ENCODE measurements at regions not wholly inside any gene's neighbourhood (a gene's known extent, or its start where the extent isn't known, plus 50 kb on each side); places are given as distances from the start of the nearest gene placed in this dataset.

GRCh38 chr6:145261758-145262157 is 473.6 kb downstream of the EPM2A start:
- H3K4me3 ChIP-seq (ENCODE audit: low read depth in 1 of 2, low read length in 2 of 2), result no peak overlapping the region
- no peaks in the 10 kb centered on the region for H3K36me3 ChIP-seq (ENCODE audit: control insufficient read depth in 2 of 2, insufficient read depth in 2 of 2, low read length in 1 of 2)
- H3K27me3 ChIP-seq (ENCODE audit: control insufficient read depth in 1 of 2, insufficient read depth in 2 of 2, low read length in 2 of 2), result no peaks in the 10 kb centered on the region
- no peak overlapping the region for H3K27ac ChIP-seq (ENCODE audit: low read depth in 2 of 2, low read length in 1 of 2)
- H3K9me3 ChIP-seq (ENCODE audit: control insufficient read depth in 2 of 2, insufficient read depth in 1 of 2, low read depth in 1 of 2, low read length in 1 of 2), result no peaks in the 10 kb centered on the region
- H3K4me1 ChIP-seq (ENCODE audit: control insufficient read depth in 2 of 2, insufficient read depth in 2 of 2, low read length in 1 of 2), result no peaks in the 10 kb centered on the region
- WGBS, 2 donors, result 44 to 64% methylated on average over 2 of the region's 2 CpGs

DNA sequence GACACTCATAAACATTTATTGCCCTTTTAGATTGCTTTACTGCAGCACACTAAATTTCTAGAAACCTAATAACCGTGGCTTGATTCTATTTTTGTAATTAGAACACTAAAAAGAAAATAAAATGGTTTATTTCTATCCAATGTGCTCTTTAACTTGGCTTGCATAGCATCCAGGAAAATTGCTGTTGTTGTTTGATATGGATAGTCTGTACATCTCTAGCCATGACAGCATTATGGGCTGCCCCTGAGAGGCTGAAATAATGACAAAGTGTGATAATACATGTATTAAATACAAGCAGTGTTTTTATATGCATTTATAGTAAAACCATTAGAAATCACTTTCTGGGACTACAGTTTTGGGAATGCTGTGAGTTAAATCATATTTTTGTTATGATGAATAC is 472.5 kb downstream of the EPM2A start:
- H3K27ac ChIP-seq (ENCODE audit: low read depth in 2 of 2, low read length in 1 of 2), result no peak overlapping the region
- H3K36me3 ChIP-seq (ENCODE audit: control insufficient read depth in 2 of 2, insufficient read depth in 2 of 2, low read length in 1 of 2), result no peaks in the 10 kb centered on the region
- no peak overlapping the region for H3K4me3 ChIP-seq (ENCODE audit: low read depth in 1 of 2, low read length in 2 of 2)
- H3K4me1 ChIP-seq (ENCODE audit: control insufficient read depth in 2 of 2, insufficient read depth in 2 of 2, low read length in 1 of 2), result no peaks in the 10 kb centered on the region
- H3K9me3 ChIP-seq (ENCODE audit: control insufficient read depth in 2 of 2, insufficient read depth in 1 of 2, low read depth in 1 of 2, low read length in 1 of 2), result no peaks in the 10 kb centered on the region
- WGBS, 2 donors, result 55 to 66% methylated on average over 1 of the region's 1 CpG
- H3K27me3 ChIP-seq (ENCODE audit: control insufficient read depth in 1 of 2, insufficient read depth in 2 of 2, low read length in 2 of 2), result no peaks in the 10 kb centered on the region

- no peaks in the 10 kb centered on the region for H3K9me3 ChIP-seq (ENCODE audit: control insufficient read depth in 2 of 2, insufficient read depth in 1 of 2, low read depth in 1 of 2, low read length in 1 of 2)
- H3K27me3 ChIP-seq (ENCODE audit: control insufficient read depth in 1 of 2, insufficient read depth in 2 of 2, low read length in 2 of 2), result no peaks in the 10 kb centered on the region
- no peak overlapping the region for H3K27ac ChIP-seq (ENCODE audit: low read depth in 2 of 2, low read length in 1 of 2)
- WGBS, 2 donors, result 45 to 60% methylated on average over 5 of the region's 5 CpGs
- no peaks in the 10 kb centered on the region for H3K36me3 ChIP-seq (ENCODE audit: control insufficient read depth in 2 of 2, insufficient read depth in 2 of 2, low read length in 1 of 2)
- H3K4me1 ChIP-seq (ENCODE audit: control insufficient read depth in 2 of 2, insufficient read depth in 2 of 2, low read length in 1 of 2), result no peaks in the 10 kb centered on the region
- H3K4me3 ChIP-seq (ENCODE audit: low read depth in 1 of 2, low read length in 2 of 2), result no peak overlapping the region
Observed at GRCh38 chr6:145263778-145264211, 471.5 kb downstream of the EPM2A start.

GRCh38 chr6:145266432-145267075 is 468.8 kb downstream of the EPM2A start:
- Histone ChIP-seq H3K27me3 (ENCODE audit: control insufficient read depth in 1 of 2, insufficient read depth in 2 of 2, low read length in 2 of 2) (no peaks in the 10 kb centered on the region), H3K27ac (ENCODE audit: low read depth in 2 of 2, low read length in 1 of 2) (no peak overlapping the region), H3K9me3 (ENCODE audit: control insufficient read depth in 2 of 2, insufficient read depth in 1 of 2, low read depth in 1 of 2, low read length in 1 of 2) (no peaks in the 10 kb centered on the region), H3K36me3 (ENCODE audit: control insufficient read depth in 2 of 2, insufficient read depth in 2 of 2, low read length in 1 of 2) (no peaks in the 10 kb centered on the region), H3K4me3 (ENCODE audit: low read depth in 1 of 2, low read length in 2 of 2) (no peak overlapping the region), H3K4me1 (ENCODE audit: control insufficient read depth in 2 of 2, insufficient read depth in 2 of 2, low read length in 1 of 2) (no peaks in the 10 kb centered on the region)
- WGBS, 2 donors, result 71 to 75% methylated on average over 6 of the region's 6 CpGs

DNA sequence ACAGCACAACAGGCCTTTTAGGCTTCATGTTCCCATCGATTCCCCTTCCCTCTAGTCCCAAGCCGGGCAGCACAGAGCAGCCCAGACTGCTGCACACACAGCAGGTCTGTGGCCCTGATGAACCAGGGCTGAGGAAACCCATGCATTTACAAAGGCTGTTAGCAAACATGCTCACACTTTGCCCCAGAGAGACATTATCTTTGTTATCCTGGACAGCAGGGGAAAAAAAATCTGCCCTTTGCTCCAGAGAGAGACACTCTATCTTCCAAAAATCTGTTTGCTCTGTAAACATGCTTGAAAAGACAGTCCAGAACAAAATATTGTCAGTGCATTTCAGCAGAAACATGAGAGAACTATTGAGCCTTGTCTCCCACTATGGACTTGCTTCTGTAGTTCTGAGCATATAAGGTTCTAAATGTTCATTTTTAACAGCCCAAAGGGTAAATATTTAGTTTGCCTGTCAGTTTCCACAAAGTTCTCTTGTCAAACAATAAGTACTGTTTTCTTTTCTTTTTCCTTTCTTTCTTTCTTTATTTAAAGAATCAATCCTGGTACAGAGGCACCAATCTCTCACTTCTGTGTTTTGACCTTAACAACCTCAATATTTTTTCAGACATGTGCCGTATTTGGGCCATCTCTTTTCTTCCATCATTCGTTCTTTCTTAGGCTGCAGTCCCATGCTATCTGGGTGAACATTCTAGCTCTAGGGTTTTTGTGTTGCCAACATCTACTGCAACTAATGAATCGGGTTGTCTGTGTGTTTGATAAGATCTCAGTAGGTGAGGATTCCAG is 468.0 kb downstream of the EPM2A start:
- H3K27me3 ChIP-seq (ENCODE audit: control insufficient read depth in 1 of 2, insufficient read depth in 2 of 2, low read length in 2 of 2), result no peaks in the 10 kb centered on the region
- H3K27ac ChIP-seq (ENCODE audit: low read depth in 2 of 2, low read length in 1 of 2), result no peak overlapping the region
- H3K36me3 ChIP-seq (ENCODE audit: control insufficient read depth in 2 of 2, insufficient read depth in 2 of 2, low read length in 1 of 2), result no peaks in the 10 kb centered on the region
- WGBS, 2 donors, result 52 to 61% methylated on average over 5 of the region's 5 CpGs
- H3K9me3 ChIP-seq (ENCODE audit: control insufficient read depth in 2 of 2, insufficient read depth in 1 of 2, low read depth in 1 of 2, low read length in 1 of 2), result no peaks in the 10 kb centered on the region
- H3K4me1 ChIP-seq (ENCODE audit: control insufficient read depth in 2 of 2, insufficient read depth in 2 of 2, low read length in 1 of 2), result no peaks in the 10 kb centered on the region
- no peak overlapping the region for H3K4me3 ChIP-seq (ENCODE audit: low read depth in 1 of 2, low read length in 2 of 2)

GRCh38 chr6:145270464-145270863 is 464.9 kb downstream of the EPM2A start:
- no peaks in the 10 kb centered on the region for H3K9me3 ChIP-seq (ENCODE audit: control insufficient read depth in 2 of 2, insufficient read depth in 1 of 2, low read depth in 1 of 2, low read length in 1 of 2)
- 54 to 58% methylated on average over 2 of the region's 2 CpGs for WGBS, 2 donors

GRCh38 chr6:145271040-145271439 is 464.3 kb downstream of the EPM2A start:
- Histone ChIP-seq H3K4me1 (ENCODE audit: control insufficient read depth in 2 of 2, insufficient read depth in 2 of 2, low read length in 1 of 2) (no peaks in the 10 kb centered on the region), H3K9me3 (ENCODE audit: control insufficient read depth in 2 of 2, insufficient read depth in 1 of 2, low read depth in 1 of 2, low read length in 1 of 2) (no peaks in the 10 kb centered on the region), H3K27ac (ENCODE audit: low read depth in 2 of 2, low read length in 1 of 2) (no peak overlapping the region), H3K4me3 (ENCODE audit: low read depth in 1 of 2, low read length in 2 of 2) (no peak overlapping the region), H3K36me3 (ENCODE audit: control insufficient read depth in 2 of 2, insufficient read depth in 2 of 2, low read length in 1 of 2) (no peaks in the 10 kb centered on the region), H3K27me3 (ENCODE audit: control insufficient read depth in 1 of 2, insufficient read depth in 2 of 2, low read length in 2 of 2) (no peaks in the 10 kb centered on the region)
- WGBS, 2 donors, result 31 to 39% methylated on average over 4 of the region's 4 CpGs

More at GRCh38 chr6:145270464-145270863, 464.9 kb downstream of the EPM2A start:
- Histone ChIP-seq H3K36me3 (ENCODE audit: control insufficient read depth in 2 of 2, insufficient read depth in 2 of 2, low read length in 1 of 2) (no peaks in the 10 kb centered on the region), H3K27ac (ENCODE audit: low read depth in 2 of 2, low read length in 1 of 2) (no peak overlapping the region), H3K4me3 (ENCODE audit: low read depth in 1 of 2, low read length in 2 of 2) (no peak overlapping the region), H3K4me1 (ENCODE audit: control insufficient read depth in 2 of 2, insufficient read depth in 2 of 2, low read length in 1 of 2) (no peaks in the 10 kb centered on the region), H3K27me3 (ENCODE audit: control insufficient read depth in 1 of 2, insufficient read depth in 2 of 2, low read length in 2 of 2) (no peaks in the 10 kb centered on the region)

GRCh38 chr6:145271577-145271976 is 463.7 kb downstream of the EPM2A start:
- H3K27ac ChIP-seq (ENCODE audit: low read depth in 2 of 2, low read length in 1 of 2), result no peak overlapping the region
- no peaks in the 10 kb centered on the region for H3K4me1 ChIP-seq (ENCODE audit: control insufficient read depth in 2 of 2, insufficient read depth in 2 of 2, low read length in 1 of 2)
- 92 to 95% methylated on average over 2 of the region's 2 CpGs for WGBS, 2 donors
- no peak overlapping the region for H3K4me3 ChIP-seq (ENCODE audit: low read depth in 1 of 2, low read length in 2 of 2)
- H3K9me3 ChIP-seq (ENCODE audit: control insufficient read depth in 2 of 2, insufficient read depth in 1 of 2, low read depth in 1 of 2, low read length in 1 of 2), result no peaks in the 10 kb centered on the region
- H3K36me3 ChIP-seq (ENCODE audit: control insufficient read depth in 2 of 2, insufficient read depth in 2 of 2, low read length in 1 of 2), result no peaks in the 10 kb centered on the region
- H3K27me3 ChIP-seq (ENCODE audit: control insufficient read depth in 1 of 2, insufficient read depth in 2 of 2, low read length in 2 of 2), result no peaks in the 10 kb centered on the region

- H3K4me1 ChIP-seq (ENCODE audit: control insufficient read depth in 2 of 2, insufficient read depth in 2 of 2, low read length in 1 of 2), result no peaks in the 10 kb centered on the region
- H3K9me3 ChIP-seq (ENCODE audit: control insufficient read depth in 2 of 2, insufficient read depth in 1 of 2, low read depth in 1 of 2, low read length in 1 of 2), result no peaks in the 10 kb centered on the region
- 64 to 69% methylated on average over 1 of the region's 1 CpG for WGBS, 2 donors
- H3K4me3 ChIP-seq (ENCODE audit: low read depth in 1 of 2, low read length in 2 of 2), result no peak overlapping the region
- H3K36me3 ChIP-seq (ENCODE audit: control insufficient read depth in 2 of 2, insufficient read depth in 2 of 2, low read length in 1 of 2), result no peaks in the 10 kb centered on the region
- no peaks in the 10 kb centered on the region for H3K27me3 ChIP-seq (ENCODE audit: control insufficient read depth in 1 of 2, insufficient read depth in 2 of 2, low read length in 2 of 2)
- H3K27ac ChIP-seq (ENCODE audit: low read depth in 2 of 2, low read length in 1 of 2), result no peak overlapping the region
Observed at GRCh38 chr6:145272246-145272645, 463.1 kb downstream of the EPM2A start.

- Histone ChIP-seq H3K4me3 (ENCODE audit: low read depth in 1 of 2, low read length in 2 of 2) (no peak overlapping the region), H3K27me3 (ENCODE audit: control insufficient read depth in 1 of 2, insufficient read depth in 2 of 2, low read length in 2 of 2) (no peaks in the 10 kb centered on the region), H3K4me1 (ENCODE audit: control insufficient read depth in 2 of 2, insufficient read depth in 2 of 2, low read length in 1 of 2) (no peaks in the 10 kb centered on the region), H3K9me3 (ENCODE audit: control insufficient read depth in 2 of 2, insufficient read depth in 1 of 2, low read depth in 1 of 2, low read length in 1 of 2) (no peaks in the 10 kb centered on the region), H3K36me3 (ENCODE audit: control insufficient read depth in 2 of 2, insufficient read depth in 2 of 2, low read length in 1 of 2) (no peaks in the 10 kb centered on the region), H3K27ac (ENCODE audit: low read depth in 2 of 2, low read length in 1 of 2) (no peak overlapping the region)
- 87 to 88% methylated on average over 1 of the region's 1 CpG for WGBS, 2 donors
Observed at GRCh38 chr6:145273136-145273535, 462.2 kb downstream of the EPM2A start.
